ENCODE measurements at regions not wholly inside any gene's neighbourhood (a gene's known extent, or its start where the extent isn't known, plus 50 kb on each side); places are given as distances from the start of the nearest gene placed in this dataset.
"Not testable (repeated sequence)": the region's sequence is repeated elsewhere in the genome, so short reads cannot be mapped to it uniquely, and the experiment has no call there.

- DNase-seq: not testable (repeated sequence)
These were observed 1212.5 kb downstream of the OTOL1 start for GRCh38 chr3:162708942-162709706.

- DNase-seq: no peak
These were observed 1213.9 kb downstream of the OTOL1 start for GRCh38 chr3:162710332-162711112.

- not testable (repeated sequence) for DNase-seq
These were observed 1220.5 kb downstream of the OTOL1 start for GRCh38 chr3:162717074-162717473.

- DNase-seq: no peak
These were observed 1222.1 kb downstream of the OTOL1 start for GRCh38 chr3:162718697-162719096.

GRCh38 chr3:162719684-162720341, 1223.2 kb downstream of the OTOL1 start:
- DNase-seq: no peak

- no peak for DNase-seq
These were observed 1225.1 kb downstream of the OTOL1 start for GRCh38 chr3:162721736-162722135.

- no peak for DNase-seq
These were observed 1225.7 kb downstream of the OTOL1 start for GRCh38 chr3:162722337-162722736.

GRCh38 chr3:162722796-162723195, 1226.2 kb downstream of the OTOL1 start:
- DNase-seq: not testable (repeated sequence)

GRCh38 chr3:162729686-162730085, 1233.1 kb downstream of the OTOL1 start:
- no peak for DNase-seq

- DNase-seq: not testable (repeated sequence)
These were observed 1235.4 kb downstream of the OTOL1 start for GRCh38 chr3:162731961-162732360.

- DNase-seq: no peak
These were observed 1242.2 kb downstream of the OTOL1 start for GRCh38 chr3:162738784-162739183.

- no peak for DNase-seq
These were observed 1244.5 kb downstream of the OTOL1 start for GRCh38 chr3:162740941-162741596.

GRCh38 chr3:162742159-162742717, 1245.6 kb downstream of the OTOL1 start:
- no peak for DNase-seq

- no peak for DNase-seq
These were observed 1246.5 kb downstream of the OTOL1 start for GRCh38 chr3:162743091-162743490.

GRCh38 chr3:162760789-162761188, 1264.2 kb downstream of the OTOL1 start:
- no peak for DNase-seq

GRCh38 chr3:162764051-162764807, 1267.6 kb downstream of the OTOL1 start:
- no peak for DNase-seq

GRCh38 chr3:162764808-162765071, 1268.1 kb downstream of the OTOL1 start:
- no peak for DNase-seq

- no peak for DNase-seq
These were observed 1268.9 kb downstream of the OTOL1 start for GRCh38 chr3:162765524-162765923.

- no peak for DNase-seq
These were observed 1273.0 kb downstream of the OTOL1 start for GRCh38 chr3:162769564-162769963.

GRCh38 chr3:162770551-162770950, 1273.9 kb downstream of the OTOL1 start:
- DNase-seq: no peak

- DNase-seq: no peak
These were observed 1278.0 kb downstream of the OTOL1 start for GRCh38 chr3:162774613-162775100.

Measured in nucleus accumbens (tissue), 56 donors.